ENCODE measurements at regions not wholly inside any gene's neighbourhood (a gene's known extent, or its start where the extent isn't known, plus 50 kb on each side); places are given as distances from the start of the nearest gene placed in this dataset.

GRCh38 chr6:15065261-15065989 is 180.4 kb upstream of the JARID2 start:
- Histone ChIP-seq H3K27ac (ENCODE audit: low read length) (no peak overlapping the region), H3K27me3 (ENCODE audit: control insufficient read depth, insufficient read depth, low read length) (no peaks in the 10 kb centered on the region), H3K9me3 (ENCODE audit: control insufficient read depth, insufficient read depth, low read depth, low read length) (no peaks in the 10 kb centered on the region), H3K4me3 (ENCODE audit: low read depth in 2 of 2, low read length in 2 of 2) (no peak overlapping the region), H3K36me3 (ENCODE audit: control insufficient read depth, insufficient read depth, low read length) (no peaks in the 10 kb centered on the region), H3K4me1 (ENCODE audit: control insufficient read depth, insufficient read depth, low read length) (no peaks in the 10 kb centered on the region)
- TF ChIP-seq POLR2AphosphoS5 (IDR thresholded peaks at IDR 0.05; ENCODE audit: low read depth, low read length) (no peak), REST (IDR thresholded peaks at IDR 0.05; ENCODE audit: insufficient read depth in 1 of 2, low read depth in 2 of 2, low read length in 1 of 2) (no peak), SIN3A (IDR thresholded peaks at IDR 0.05; ENCODE audit: borderline replicate concordance, insufficient read depth, low read depth, low read length) (no peak)
- TF ChIP-seq, protein P1, sequence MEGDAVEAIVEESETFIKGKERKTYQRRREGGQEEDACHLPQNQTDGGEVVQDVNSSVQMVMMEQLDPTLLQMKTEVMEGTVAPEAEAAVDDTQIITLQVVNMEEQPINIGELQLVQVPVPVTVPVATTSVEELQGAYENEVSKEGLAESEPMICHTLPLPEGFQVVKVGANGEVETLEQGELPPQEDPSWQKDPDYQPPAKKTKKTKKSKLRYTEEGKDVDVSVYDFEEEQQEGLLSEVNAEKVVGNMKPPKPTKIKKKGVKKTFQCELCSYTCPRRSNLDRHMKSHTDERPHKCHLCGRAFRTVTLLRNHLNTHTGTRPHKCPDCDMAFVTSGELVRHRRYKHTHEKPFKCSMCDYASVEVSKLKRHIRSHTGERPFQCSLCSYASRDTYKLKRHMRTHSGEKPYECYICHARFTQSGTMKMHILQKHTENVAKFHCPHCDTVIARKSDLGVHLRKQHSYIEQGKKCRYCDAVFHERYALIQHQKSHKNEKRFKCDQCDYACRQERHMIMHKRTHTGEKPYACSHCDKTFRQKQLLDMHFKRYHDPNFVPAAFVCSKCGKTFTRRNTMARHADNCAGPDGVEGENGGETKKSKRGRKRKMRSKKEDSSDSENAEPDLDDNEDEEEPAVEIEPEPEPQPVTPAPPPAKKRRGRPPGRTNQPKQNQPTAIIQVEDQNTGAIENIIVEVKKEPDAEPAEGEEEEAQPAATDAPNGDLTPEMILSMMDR (IDR thresholded peaks at IDR 0.05) = no peak
- intact Hi-C loops (cut with micrococcal nuclease; ENCODE audit: unreplicated experiment) = no loop called here
- ChIA-PET CTCF (interaction anchor here (0.6 kb wide), 1 partner anchor 236 kb away, joined by 3 read pairs; no protein-coding TSS in a partner anchor), POLR2A (no interaction called here)
- BruUV-seq (replicated peaks) = no TSS peak
- no peak for DNase-seq (ENCODE audit: low read depth, low spot score)
- in situ Hi-C loops (cut with HindIII; ENCODE audit: low pct_unique_long_range_greater_than_20kb, low sequenced_read_pairs) = no loop called here
- no peak for ATAC-seq

DNA sequence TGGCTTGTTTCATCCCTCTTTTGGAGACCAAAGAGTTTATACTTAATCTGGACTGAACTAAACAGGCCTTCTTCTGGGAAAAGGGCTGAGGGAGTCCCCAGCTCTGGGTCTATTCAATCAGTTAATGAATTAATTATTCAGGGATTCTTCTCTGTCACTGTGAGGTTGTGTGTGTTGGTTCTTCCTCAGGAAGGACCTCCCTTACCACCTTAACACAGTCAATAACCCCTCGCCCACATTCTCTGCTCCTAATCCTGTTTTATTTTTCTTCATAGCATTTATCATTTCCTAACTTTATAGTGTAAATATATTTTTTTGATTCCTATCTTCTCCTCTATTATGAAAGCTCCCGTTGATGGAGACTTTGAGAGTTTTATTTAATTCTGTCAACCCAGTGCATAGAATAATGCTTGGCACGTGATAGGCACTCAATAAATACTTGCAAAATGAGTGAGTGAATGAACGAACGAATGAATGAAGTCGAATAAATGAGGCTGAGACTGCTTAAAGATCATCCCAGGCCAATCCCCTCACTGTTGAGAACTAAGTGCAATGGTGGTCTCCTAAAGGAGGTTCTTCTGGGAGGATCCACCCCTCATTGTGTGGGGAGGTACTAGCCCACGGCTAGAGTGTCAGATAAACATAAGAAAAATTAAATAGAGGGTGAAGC is 179.6 kb upstream of the JARID2 start:
- no peak overlapping the region for H3K27ac ChIP-seq (ENCODE audit: low read length)
- H3K4me3 ChIP-seq (ENCODE audit: low read depth in 2 of 2, low read length in 2 of 2) = no peak overlapping the region
- intact Hi-C loops (cut with micrococcal nuclease; ENCODE audit: unreplicated experiment) = no loop called here
- no peaks in the 10 kb centered on the region for H3K36me3 ChIP-seq (ENCODE audit: control insufficient read depth, insufficient read depth, low read length)
- CTCF ChIA-PET = interaction anchor here (0.6 kb wide), 1 partner anchor 237 kb away, joined by 3 read pairs; no protein-coding TSS in a partner anchor
- H3K4me1 ChIP-seq (ENCODE audit: control insufficient read depth, insufficient read depth, low read length) = no peaks in the 10 kb centered on the region
- DNase-seq (ENCODE audit: low read depth, low spot score) = no peak
- H3K27me3 ChIP-seq (ENCODE audit: control insufficient read depth, insufficient read depth, low read length) = no peaks in the 10 kb centered on the region
- POLR2A ChIA-PET = no interaction called here
- BruUV-seq (replicated peaks) = no TSS peak
- no peaks in the 10 kb centered on the region for H3K9me3 ChIP-seq (ENCODE audit: control insufficient read depth, insufficient read depth, low read depth, low read length)
- ATAC-seq = no peak
- in situ Hi-C loops (cut with HindIII; ENCODE audit: low pct_unique_long_range_greater_than_20kb, low sequenced_read_pairs) = no loop called here
- TF ChIP-seq, protein P1 (IDR thresholded peaks at IDR 0.05) = no peak
- TF ChIP-seq POLR2AphosphoS5 (IDR thresholded peaks at IDR 0.05; ENCODE audit: low read depth, low read length) (no peak), REST (IDR thresholded peaks at IDR 0.05; ENCODE audit: insufficient read depth in 1 of 2, low read depth in 2 of 2, low read length in 1 of 2) (no peak), TCF7L2 (IDR thresholded peaks at IDR 0.05; ENCODE audit: low read depth, low read length) (no peak)
